PC-3 (cell line): ENCODE measurements at regions not wholly inside any gene's neighbourhood (a gene's known extent, or its start where the extent isn't known, plus 50 kb on each side); places are given as distances from the start of the nearest gene placed in this dataset.

Source experiments
- CTCF ChIP-seq: fragments of 300-600 bp; sonication (generic); conservative IDR thresholded peaks from 2 replicates; pipeline ENCODE4 v1.5.1; 2017; ENCODE audit warnings: antibody characterized with exemption, low read depth, mild to moderate bottlenecking, low read length
- EZH2 ChIP-seq: fragments of 300-600 bp; sonication (generic); IDR thresholded peaks from one replicate; pipeline ENCODE4 v1.6.1; 2017; ENCODE audit warnings: antibody characterized with exemption, mild to moderate bottlenecking, low read length; ENCODE audit not compliant: unreplicated experiment

- no peak for TF ChIP-seq CTCF
- TF ChIP-seq EZH2 = no peak
These were observed 151.1 kb upstream of the HES1 start for GRCh38 chr3:193984876-193985275.
